ENCODE measurements at regions not wholly inside any gene's neighbourhood (a gene's known extent, or its start where the extent isn't known, plus 50 kb on each side); places are given as distances from the start of the nearest gene placed in this dataset.
"Not testable (repeated sequence)": the region's sequence is repeated elsewhere in the genome, so short reads cannot be mapped to it uniquely, and the experiment has no call there.

- no peak overlapping the region for H3K27ac Mint-ChIP-seq (ENCODE audit: low read depth)
- DNase-seq (ENCODE audit: low spot score in 2 of 2) = no peak
Observed at GRCh38 chr5:164235300-164235891, 730.0 kb downstream of the MAT2B start.

GRCh38 chr5:164237486-164237885 lies 732.1 kb downstream of the MAT2B start:
- DNase-seq (ENCODE audit: low spot score in 2 of 2) (no peak), ATAC-seq (replicated peaks; ENCODE audit: extremely low read depth, poor library complexity, severe bottlenecking) (no peak)
- no peaks in the 10 kb centered on the region for H3K27me3 Mint-ChIP-seq
- H3K4me1 Mint-ChIP-seq = no peaks in the 10 kb centered on the region
- peaks cover 6% of the 10 kb centered on the region for H3K9me3 Mint-ChIP-seq
- H3K4me3 Mint-ChIP-seq = no peak overlapping the region
- no peak overlapping the region for H3K27ac Mint-ChIP-seq (ENCODE audit: low read depth)
- no peaks in the 10 kb centered on the region for H3K36me3 Mint-ChIP-seq (ENCODE audit: insufficient read depth)

More at GRCh38 chr5:164235300-164235891, 730.0 kb downstream of the MAT2B start:
- H3K4me3 Mint-ChIP-seq = no peak overlapping the region
- H3K4me1 Mint-ChIP-seq = no peaks in the 10 kb centered on the region
- no peak for ATAC-seq (replicated peaks; ENCODE audit: extremely low read depth, poor library complexity, severe bottlenecking)
- no peaks in the 10 kb centered on the region for H3K27me3 Mint-ChIP-seq
- H3K36me3 Mint-ChIP-seq (ENCODE audit: insufficient read depth) = no peaks in the 10 kb centered on the region
- H3K9me3 Mint-ChIP-seq = peaks cover 6% of the 10 kb centered on the region

GRCh38 chr5:164251781-164252180 lies 746.4 kb downstream of the MAT2B start:
- not testable (repeated sequence) for H3K36me3 Mint-ChIP-seq (ENCODE audit: insufficient read depth); H3K27ac Mint-ChIP-seq (ENCODE audit: low read depth); H3K27me3 Mint-ChIP-seq; ATAC-seq (replicated peaks; ENCODE audit: extremely low read depth, poor library complexity, severe bottlenecking); DNase-seq (ENCODE audit: low spot score in 2 of 2); H3K4me1 Mint-ChIP-seq; H3K4me3 Mint-ChIP-seq; H3K9me3 Mint-ChIP-seq

- H3K4me3 Mint-ChIP-seq = no peak overlapping the region
- H3K4me1 Mint-ChIP-seq = no peaks in the 10 kb centered on the region
- ATAC-seq (replicated peaks; ENCODE audit: extremely low read depth, poor library complexity, severe bottlenecking) (no peak), DNase-seq (ENCODE audit: low spot score in 2 of 2) (no peak)
- no peaks in the 10 kb centered on the region for H3K27me3 Mint-ChIP-seq
- peaks cover 15% of the 10 kb centered on the region for H3K9me3 Mint-ChIP-seq
- H3K27ac Mint-ChIP-seq (ENCODE audit: low read depth) = no peak overlapping the region
- no peaks in the 10 kb centered on the region for H3K36me3 Mint-ChIP-seq (ENCODE audit: insufficient read depth)
Observed at GRCh38 chr5:164253764-164254163, 748.3 kb downstream of the MAT2B start.

GRCh38 chr5:164255598-164256213 lies 750.3 kb downstream of the MAT2B start:
- DNase-seq (ENCODE audit: low spot score in 2 of 2) (no peak), ATAC-seq (replicated peaks; ENCODE audit: extremely low read depth, poor library complexity, severe bottlenecking) (no peak)
- Mint-ChIP-seq H3K27me3 (no peaks in the 10 kb centered on the region), H3K4me3 (no peak overlapping the region), H3K4me1 (no peaks in the 10 kb centered on the region), H3K9me3 (peaks cover 22% of the 10 kb centered on the region), H3K27ac (ENCODE audit: low read depth) (no peak overlapping the region), H3K36me3 (ENCODE audit: insufficient read depth) (no peaks in the 10 kb centered on the region)

- Mint-ChIP-seq H3K4me3 (no peak overlapping the region), H3K27ac (ENCODE audit: low read depth) (no peak overlapping the region), H3K36me3 (ENCODE audit: insufficient read depth) (no peaks in the 10 kb centered on the region), H3K9me3 (peaks cover 22% of the 10 kb centered on the region), H3K27me3 (no peaks in the 10 kb centered on the region), H3K4me1 (no peaks in the 10 kb centered on the region)
- ATAC-seq (replicated peaks; ENCODE audit: extremely low read depth, poor library complexity, severe bottlenecking) (no peak), DNase-seq (ENCODE audit: low spot score in 2 of 2) (no peak)
Observed at GRCh38 chr5:164256351-164256750, 750.9 kb downstream of the MAT2B start.

GRCh38 chr5:164256954-164257353 lies 751.5 kb downstream of the MAT2B start:
- H3K4me3 Mint-ChIP-seq = no peak overlapping the region
- no peaks in the 10 kb centered on the region for H3K4me1 Mint-ChIP-seq
- H3K36me3 Mint-ChIP-seq (ENCODE audit: insufficient read depth) = no peaks in the 10 kb centered on the region
- H3K27ac Mint-ChIP-seq (ENCODE audit: low read depth) = no peak overlapping the region
- ATAC-seq (replicated peaks; ENCODE audit: extremely low read depth, poor library complexity, severe bottlenecking) = no peak
- no peak for DNase-seq (ENCODE audit: low spot score in 2 of 2)
- peaks cover 22% of the 10 kb centered on the region for H3K9me3 Mint-ChIP-seq
- no peaks in the 10 kb centered on the region for H3K27me3 Mint-ChIP-seq

- H3K9me3 Mint-ChIP-seq = peaks cover 23% of the 10 kb centered on the region
Observed at GRCh38 chr5:164265566-164265965, 760.1 kb downstream of the MAT2B start.

GRCh38 chr5:164266571-164266970 lies 761.2 kb downstream of the MAT2B start:
- Mint-ChIP-seq H3K9me3 (peaks cover 23% of the 10 kb centered on the region), H3K27ac (ENCODE audit: low read depth) (no peak overlapping the region), H3K4me3 (no peak overlapping the region), H3K4me1 (no peaks in the 10 kb centered on the region), H3K27me3 (no peaks in the 10 kb centered on the region), H3K36me3 (ENCODE audit: insufficient read depth) (no peaks in the 10 kb centered on the region)
- no peak for ATAC-seq (replicated peaks; ENCODE audit: extremely low read depth, poor library complexity, severe bottlenecking)
- DNase-seq (ENCODE audit: low spot score in 2 of 2) = no peak

More at GRCh38 chr5:164265566-164265965, 760.1 kb downstream of the MAT2B start:
- H3K27ac Mint-ChIP-seq (ENCODE audit: low read depth) = no peak overlapping the region
- ATAC-seq (replicated peaks; ENCODE audit: extremely low read depth, poor library complexity, severe bottlenecking) (no peak), DNase-seq (ENCODE audit: low spot score in 2 of 2) (no peak)
- no peaks in the 10 kb centered on the region for H3K36me3 Mint-ChIP-seq (ENCODE audit: insufficient read depth)
- no peak overlapping the region for H3K4me3 Mint-ChIP-seq
- no peaks in the 10 kb centered on the region for H3K4me1 Mint-ChIP-seq
- no peaks in the 10 kb centered on the region for H3K27me3 Mint-ChIP-seq

- Mint-ChIP-seq H3K27ac (ENCODE audit: low read depth) (no peak overlapping the region), H3K4me3 (no peak overlapping the region), H3K27me3 (no peaks in the 10 kb centered on the region), H3K9me3 (peaks cover 6% of the 10 kb centered on the region), H3K36me3 (ENCODE audit: insufficient read depth) (peaks cover 1% of the 10 kb centered on the region), H3K4me1 (no peaks in the 10 kb centered on the region)
- no peak for DNase-seq (ENCODE audit: low spot score in 2 of 2)
- no peak for ATAC-seq (replicated peaks; ENCODE audit: extremely low read depth, poor library complexity, severe bottlenecking)
Observed at GRCh38 chr5:164277720-164278119, 772.3 kb downstream of the MAT2B start.

GRCh38 chr5:164289526-164289925 lies 784.1 kb downstream of the MAT2B start:
- Mint-ChIP-seq H3K4me1 (no peaks in the 10 kb centered on the region), H3K4me3 (no peak overlapping the region), H3K27ac (ENCODE audit: low read depth) (no peak overlapping the region), H3K27me3 (no peaks in the 10 kb centered on the region), H3K9me3 (peaks cover 10% of the 10 kb centered on the region), H3K36me3 (ENCODE audit: insufficient read depth) (no peaks in the 10 kb centered on the region)
- DNase-seq (ENCODE audit: low spot score in 2 of 2) = no peak
- no peak for ATAC-seq (replicated peaks; ENCODE audit: extremely low read depth, poor library complexity, severe bottlenecking)

GRCh38 chr5:164296603-164297080 lies 791.2 kb downstream of the MAT2B start:
- no peaks in the 10 kb centered on the region for H3K4me1 Mint-ChIP-seq
- peaks cover 17% of the 10 kb centered on the region for H3K9me3 Mint-ChIP-seq
- H3K27me3 Mint-ChIP-seq = no peaks in the 10 kb centered on the region
- H3K4me3 Mint-ChIP-seq = no peak overlapping the region
- ATAC-seq (replicated peaks; ENCODE audit: extremely low read depth, poor library complexity, severe bottlenecking) (no peak), DNase-seq (ENCODE audit: low spot score in 2 of 2) (no peak)
- no peak overlapping the region for H3K27ac Mint-ChIP-seq (ENCODE audit: low read depth)
- H3K36me3 Mint-ChIP-seq (ENCODE audit: insufficient read depth) = peaks cover 1% of the 10 kb centered on the region

GRCh38 chr5:164298165-164298564 lies 792.7 kb downstream of the MAT2B start:
- no peak overlapping the region for H3K4me3 Mint-ChIP-seq
- H3K9me3 Mint-ChIP-seq = peaks cover 17% of the 10 kb centered on the region
- H3K27ac Mint-ChIP-seq (ENCODE audit: low read depth) = no peak overlapping the region
- no peak for DNase-seq (ENCODE audit: low spot score in 2 of 2)
- no peaks in the 10 kb centered on the region for H3K27me3 Mint-ChIP-seq
- H3K36me3 Mint-ChIP-seq (ENCODE audit: insufficient read depth) = peaks cover 1% of the 10 kb centered on the region
- ATAC-seq (replicated peaks; ENCODE audit: extremely low read depth, poor library complexity, severe bottlenecking) = no peak
- no peaks in the 10 kb centered on the region for H3K4me1 Mint-ChIP-seq
